ENCODE measurements at regions not wholly inside any gene's neighbourhood (a gene's known extent, or its start where the extent isn't known, plus 50 kb on each side); places are given as distances from the start of the nearest gene placed in this dataset.

- CTCF ChIA-PET = no interaction called here
- TF ChIP-seq, protein P1, sequence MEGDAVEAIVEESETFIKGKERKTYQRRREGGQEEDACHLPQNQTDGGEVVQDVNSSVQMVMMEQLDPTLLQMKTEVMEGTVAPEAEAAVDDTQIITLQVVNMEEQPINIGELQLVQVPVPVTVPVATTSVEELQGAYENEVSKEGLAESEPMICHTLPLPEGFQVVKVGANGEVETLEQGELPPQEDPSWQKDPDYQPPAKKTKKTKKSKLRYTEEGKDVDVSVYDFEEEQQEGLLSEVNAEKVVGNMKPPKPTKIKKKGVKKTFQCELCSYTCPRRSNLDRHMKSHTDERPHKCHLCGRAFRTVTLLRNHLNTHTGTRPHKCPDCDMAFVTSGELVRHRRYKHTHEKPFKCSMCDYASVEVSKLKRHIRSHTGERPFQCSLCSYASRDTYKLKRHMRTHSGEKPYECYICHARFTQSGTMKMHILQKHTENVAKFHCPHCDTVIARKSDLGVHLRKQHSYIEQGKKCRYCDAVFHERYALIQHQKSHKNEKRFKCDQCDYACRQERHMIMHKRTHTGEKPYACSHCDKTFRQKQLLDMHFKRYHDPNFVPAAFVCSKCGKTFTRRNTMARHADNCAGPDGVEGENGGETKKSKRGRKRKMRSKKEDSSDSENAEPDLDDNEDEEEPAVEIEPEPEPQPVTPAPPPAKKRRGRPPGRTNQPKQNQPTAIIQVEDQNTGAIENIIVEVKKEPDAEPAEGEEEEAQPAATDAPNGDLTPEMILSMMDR (IDR thresholded peaks at IDR 0.05; ENCODE audit: insufficient read depth, low read length, missing control alignments) = no peak
- H3K4me3 ChIP-seq (ENCODE audit: low read depth, low read length) = no peak overlapping the region
- no peak for DNase-seq (ENCODE audit: low read depth, low spot score)
- POLR2A ChIA-PET = no interaction called here
These were observed 98.8 kb upstream of the PDE3A start for GRCh38 chr12:20269337-20270067.

GRCh38 chr12:20270557-20270956 lies 97.8 kb upstream of the PDE3A start:
- no peak for DNase-seq (ENCODE audit: low read depth, low spot score)
- CTCF ChIA-PET = no interaction called here
- H3K4me3 ChIP-seq (ENCODE audit: low read depth, low read length) = no peak overlapping the region
- TF ChIP-seq, protein P1 (IDR thresholded peaks at IDR 0.05; ENCODE audit: insufficient read depth, low read length, missing control alignments) = no peak
- POLR2A ChIA-PET = no interaction called here

DNA sequence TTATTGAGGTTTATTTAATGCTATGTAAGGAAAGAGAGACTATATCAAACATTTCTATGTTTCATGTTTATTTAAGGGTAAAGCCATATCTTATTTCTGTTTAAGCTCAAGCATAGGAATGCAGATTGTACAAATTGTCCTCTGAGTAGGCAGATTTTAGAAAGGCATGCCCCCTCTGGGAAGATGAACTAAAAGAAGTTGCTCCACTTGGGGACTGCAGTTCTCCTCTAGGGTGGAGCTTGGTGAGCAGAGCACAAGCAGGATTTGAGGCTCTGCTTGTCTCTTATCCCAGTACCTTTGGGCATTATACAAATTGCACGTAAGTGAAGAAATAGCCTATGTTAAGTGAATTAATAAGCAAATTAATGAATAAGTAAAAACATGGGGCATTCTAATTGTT lies 96.2 kb upstream of the PDE3A start:
- no peak overlapping the region for H3K4me3 ChIP-seq (ENCODE audit: low read depth, low read length)
- ChIA-PET POLR2A (no interaction called here), CTCF (no interaction called here)
- TF ChIP-seq, protein P1 (IDR thresholded peaks at IDR 0.05; ENCODE audit: insufficient read depth, low read length, missing control alignments) = no peak
- no peak for DNase-seq (ENCODE audit: low read depth, low spot score)

GRCh38 chr12:20272801-20273200 lies 95.5 kb upstream of the PDE3A start:
- CTCF ChIA-PET = no interaction called here
- no peak overlapping the region for H3K4me3 ChIP-seq (ENCODE audit: low read depth, low read length)
- POLR2A ChIA-PET = no interaction called here
- no peak for DNase-seq (ENCODE audit: low read depth, low spot score)
- TF ChIP-seq, protein P1 (IDR thresholded peaks at IDR 0.05; ENCODE audit: insufficient read depth, low read length, missing control alignments) = no peak

- no peak overlapping the region for H3K4me3 ChIP-seq (ENCODE audit: low read depth, low read length)
- no peak for DNase-seq (ENCODE audit: low read depth, low spot score)
- ChIA-PET CTCF (no interaction called here), POLR2A (no interaction called here)
- TF ChIP-seq, protein P1 (IDR thresholded peaks at IDR 0.05; ENCODE audit: insufficient read depth, low read length, missing control alignments) = no peak
These were observed 94.3 kb upstream of the PDE3A start for GRCh38 chr12:20274008-20274407.

DNA sequence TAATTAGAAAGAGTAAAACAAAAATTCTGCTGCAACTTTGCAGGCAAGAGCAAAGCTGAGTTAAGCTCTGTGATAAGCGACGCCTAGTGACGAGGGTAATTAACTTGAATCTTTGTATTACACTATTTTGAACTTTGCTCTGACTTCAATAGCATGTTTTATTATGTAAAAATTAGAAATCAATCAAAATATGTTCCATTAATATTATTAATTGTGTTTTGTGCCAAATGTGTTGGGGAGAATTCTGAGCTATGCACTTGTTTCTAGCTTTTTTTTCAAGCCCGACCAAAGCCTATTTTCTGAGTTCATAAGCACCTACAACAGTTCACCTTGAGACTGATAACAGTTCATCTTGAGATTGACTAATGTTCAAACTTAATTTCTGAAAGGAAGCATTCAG lies 90.1 kb upstream of the PDE3A start:
- CTCF ChIA-PET = no interaction called here
- DNase-seq (ENCODE audit: low read depth, low spot score) = no peak
- TF ChIP-seq, protein P1 (IDR thresholded peaks at IDR 0.05; ENCODE audit: insufficient read depth, low read length, missing control alignments) = no peak
- H3K4me3 ChIP-seq (ENCODE audit: low read depth, low read length) = no peak overlapping the region
- POLR2A ChIA-PET = no interaction called here
